Gastrocnemius medialis (tissue), 4 donors: ENCODE measurements at regions not wholly inside any gene's neighbourhood (a gene's known extent, or its start where the extent isn't known, plus 50 kb on each side); places are given as distances from the start of the nearest gene placed in this dataset.

Experiments used
- ATAC-seq, 2 donors: fragments of 150-250 bp; one replicate each; pipeline ENCODE4 v1.9.1; 2016
- DNase-seq, 2 donors: peaks; one replicate each; pipeline ENCODE4 v3.0.0-alpha.2; 2019
- H3K27ac ChIP-seq, 4 donors: fragments of 200-600 bp; sonication (generic); 1 replicate in 1 of 4; 2 replicates in 3 of 4; pipeline ENCODE4 v1.5.1; 2016 to 2018; ENCODE audit warnings: mild to moderate bottlenecking in 2 of 4, moderate library complexity in 1 of 4
- H3K27me3 ChIP-seq, 3 donors: fragments of 200-600 bp; sonication (generic) in 2 of 3; 1 replicate in 1 of 3; 2 replicates in 2 of 3; pipeline versions ENCODE4 v1.5.1 to v1.6.0; 2016 to 2019; ENCODE audit warnings: mild to moderate bottlenecking in 1 of 3, moderate library complexity in 1 of 3
- H3K36me3 ChIP-seq, 2 donors: fragments of 200-600 bp; sonication (generic) in 1 of 2; one replicate each; pipeline ENCODE4 v1.5.1; 2017 to 2018
- H3K4me1 ChIP-seq, 2 donors: fragments of 200-600 bp; sonication (generic) in 1 of 2; one replicate each; pipeline ENCODE4 v1.5.1; 2016 to 2017; ENCODE audit warnings: mild to moderate bottlenecking in 2 of 2
- H3K4me3 ChIP-seq, 4 donors: fragments of 200-600 bp; sonication (generic) in 3 of 4; 1 replicate in 1 of 4; 2 replicates in 3 of 4; pipeline ENCODE4 v1.5.1; 2016 to 2019; ENCODE audit warnings: mild to moderate bottlenecking in 2 of 4
- H3K9me3 ChIP-seq, 3 donors: fragments of 200-600 bp; sonication (generic) in 2 of 3; 1 replicate in 1 of 3; 2 replicates in 2 of 3; pipeline ENCODE4 v1.5.1; 2016 to 2019
- CTCF ChIP-seq, 5 experiments: fragments of 450-650 bp in 3 of 5; fragments of 200-600 bp in 2 of 5; sonication (generic) in 2 of 5; IDR thresholded peaks in 4 of 5; conservative IDR thresholded peaks in 1 of 5; 1 replicate in 4 of 5; 2 replicates in 1 of 5; pipeline ENCODE4 v1.5.1; 2016 to 2019; ENCODE audit warnings: antibody characterized with exemption in 5 of 5, mild to moderate bottlenecking in 3 of 5, moderate library complexity in 3 of 5
- POLR2A ChIP-seq, 2 donors: fragments of 450-650 bp; IDR thresholded peaks; one replicate each; pipeline ENCODE4 v1.6.1; 2017; ENCODE audit warnings: antibody characterized with exemption in 2 of 2, mild to moderate bottlenecking in 2 of 2, moderate library complexity in 2 of 2
- in situ Hi-C, 4 donors: fragments of 200-750 bp; cut with MboI; loops; one replicate each; pipeline versions ENCODE4 v1.15.0 to v1.8.0; 2017; ENCODE audit warnings: low sequenced_read_pairs in 4 of 4
- intact Hi-C: fragments of 100-400 bp; cut with DNase I; formaldehyde crosslinking; loops from one replicate; pipeline ENCODE4 v1.15.1; 2023; ENCODE audit warnings: low total_unique reads

DNA sequence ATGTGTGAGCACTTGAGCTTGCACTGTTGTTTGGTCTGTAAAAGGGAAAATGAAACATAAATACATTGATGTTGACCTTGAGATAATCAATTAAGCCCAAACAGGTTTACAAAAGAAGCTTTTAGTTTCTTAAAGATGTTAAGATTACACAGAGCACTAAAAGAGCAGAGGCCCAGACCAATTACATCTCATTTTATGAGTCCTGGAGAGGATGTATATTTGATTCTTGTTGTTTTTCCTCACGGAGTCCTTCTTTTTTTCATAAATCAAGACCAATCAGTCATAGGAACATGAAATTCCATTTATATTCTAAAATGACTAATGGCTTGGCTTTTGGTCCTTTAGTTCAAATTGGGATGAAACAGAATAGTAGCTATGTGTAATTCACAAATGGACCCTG, 249.7 kb upstream of the NPY start:
- in situ Hi-C loops, result no loop called here
- H3K4me3 ChIP-seq, result no peak overlapping the region
- intact Hi-C loops, result no loop called here
- TF ChIP-seq CTCF (IDR thresholded peaks at IDR 0.05 in 4 of 5, conservative IDR thresholded peaks at IDR 0.05 in 1 of 5) (no peak), POLR2A (IDR thresholded peaks at IDR 0.05) (no peak)
- H3K27ac ChIP-seq, result no peak overlapping the region
- no peak for DNase-seq
- H3K27me3 ChIP-seq, result no peaks in the 10 kb centered on the region
- no peaks in the 10 kb centered on the region for H3K4me1 ChIP-seq
- no peaks in the 10 kb centered on the region for H3K9me3 ChIP-seq
- ATAC-seq, result no peak
- no peaks in the 10 kb centered on the region for H3K36me3 ChIP-seq

- in situ Hi-C loops (no loop called here), intact Hi-C loops (no loop called here)
- H3K4me1 ChIP-seq, result no peaks in the 10 kb centered on the region
- TF ChIP-seq CTCF (IDR thresholded peaks at IDR 0.05 in 4 of 5, conservative IDR thresholded peaks at IDR 0.05 in 1 of 5) (no peak), POLR2A (IDR thresholded peaks at IDR 0.05) (no peak)
- no peak overlapping the region for H3K27ac ChIP-seq
- no peaks in the 10 kb centered on the region for H3K27me3 ChIP-seq
- ATAC-seq, result no peak
- no peaks in the 10 kb centered on the region for H3K9me3 ChIP-seq
- DNase-seq, result no peak
- H3K36me3 ChIP-seq, result no peaks in the 10 kb centered on the region
- no peak overlapping the region for H3K4me3 ChIP-seq
Observed at GRCh38 chr7:24035366-24036032, 248.5 kb upstream of the NPY start.

GRCh38 chr7:24036033-24036412, 248.0 kb upstream of the NPY start:
- Histone ChIP-seq H3K4me1 (no peaks in the 10 kb centered on the region), H3K27ac (no peak overlapping the region), H3K4me3 (no peak overlapping the region), H3K9me3 (no peaks in the 10 kb centered on the region), H3K27me3 (no peaks in the 10 kb centered on the region), H3K36me3 (no peaks in the 10 kb centered on the region)
- intact Hi-C loops (no loop called here), in situ Hi-C loops (no loop called here)
- no peak for DNase-seq
- no peak for TF ChIP-seq CTCF (IDR thresholded peaks at IDR 0.05 in 4 of 5, conservative IDR thresholded peaks at IDR 0.05 in 1 of 5)
- TF ChIP-seq POLR2A (IDR thresholded peaks at IDR 0.05), result no peak
- ATAC-seq, result no peak

DNA sequence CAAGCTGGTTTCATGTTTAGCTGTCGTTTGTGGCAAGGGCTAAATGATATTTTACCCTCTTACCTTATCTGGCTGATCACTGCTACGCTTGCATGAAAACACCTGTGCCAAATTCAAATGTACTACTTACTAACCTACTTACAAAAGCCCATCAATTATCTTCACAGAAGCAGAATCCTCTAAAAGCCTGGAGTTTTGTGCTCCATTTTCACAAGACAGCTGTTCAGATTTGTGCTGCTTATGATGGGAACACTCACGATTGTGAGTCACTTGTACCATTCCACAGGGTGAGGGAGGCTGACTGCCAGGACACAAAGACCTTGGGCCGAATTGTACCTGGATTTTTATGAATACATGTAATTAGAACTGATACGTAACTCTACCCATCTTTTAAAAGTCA, 245.0 kb upstream of the NPY start:
- H3K27me3 ChIP-seq, result no peaks in the 10 kb centered on the region
- in situ Hi-C loops (no loop called here), intact Hi-C loops (no loop called here)
- DNase-seq (no peak), ATAC-seq (no peak)
- no peak overlapping the region for H3K4me3 ChIP-seq
- TF ChIP-seq CTCF (IDR thresholded peaks at IDR 0.05 in 4 of 5, conservative IDR thresholded peaks at IDR 0.05 in 1 of 5) (no peak), POLR2A (IDR thresholded peaks at IDR 0.05) (no peak)
- H3K4me1 ChIP-seq, result no peaks in the 10 kb centered on the region
- no peaks in the 10 kb centered on the region for H3K9me3 ChIP-seq
- H3K36me3 ChIP-seq, result no peaks in the 10 kb centered on the region
- H3K27ac ChIP-seq, result no peak overlapping the region
